Panc1 (cell line): ENCODE measurements at regions not wholly inside any gene's neighbourhood (a gene's known extent, or its start where the extent isn't known, plus 50 kb on each side); places are given as distances from the start of the nearest gene placed in this dataset.

ENCODE experiments used
- ATAC-seq: fragments of 200-7000 bp; cut with Tn5 transposase; 2 replicates; pipeline ENCODE4 v1.9.1; 2020; ENCODE audit warnings: mild to moderate bottlenecking, moderate library complexity
- BruUV-seq: library from RNA; stranded (reverse); fragments of 400-500 nt; replicated peaks from 2 replicates; lab custom pipeline; 2021; lab: Mats Ljungman, UMichigan
- CTCF ChIA-PET: fragments of 300-600 bp; sonication (Branson Sonifier 250); formaldehyde crosslinking; loops from one replicate; lab custom pipeline; 2022; ENCODE audit warnings: antibody characterized with exemption; lab: Charles Lee
- POLR2A ChIA-PET: fragments of 300-600 bp; sonication (Branson Sonifier 250); formaldehyde crosslinking; loops from one replicate; lab custom pipeline; 2022; ENCODE audit warnings: antibody characterized with exemption; lab: Charles Lee
- DNase-seq: peaks from one replicate; pipeline ENCODE4 v3.0.0-alpha.2; 2010; ENCODE audit warnings: low read depth, low spot score
- H3K27ac ChIP-seq: 2 replicates; pipeline ENCODE4 v1.5.1; 2011; ENCODE audit warnings: mild to moderate bottlenecking, low read length, inconsistent platforms
- H3K27me3 ChIP-seq: fragments of 200-500 bp; sonication (Bioruptor generic); 2 replicates; pipeline ENCODE4 v1.6.0; 2014; ENCODE audit warnings: low read length, inconsistent platforms; ENCODE audit not compliant: control insufficient read depth, insufficient read depth
- H3K36me3 ChIP-seq: fragments of 200-500 bp; sonication (Bioruptor generic); 2 replicates; pipeline ENCODE4 v1.5.1; 2014; ENCODE audit warnings: inconsistent platforms, mild to moderate bottlenecking, low read length, moderate library complexity; ENCODE audit not compliant: control insufficient read depth, insufficient read depth
- H3K4me1 ChIP-seq: 2 replicates; pipeline ENCODE4 v1.5.1; 2011; ENCODE audit warnings: inconsistent platforms, mild to moderate bottlenecking, low read length, moderate library complexity; ENCODE audit not compliant: control insufficient read depth, insufficient read depth
- H3K4me3 ChIP-seq, 2 experiments: 2 replicates each; pipeline ENCODE4 v1.5.1; 2011 to 2012; ENCODE audit warnings: low read depth in 2 of 2, low read length in 2 of 2, mild to moderate bottlenecking in 2 of 2, inconsistent platforms in 1 of 2, moderate library complexity in 1 of 2
- H3K9me3 ChIP-seq: fragments of 200-500 bp; sonication (Bioruptor generic); 2 replicates; pipeline ENCODE4 v1.5.1; 2014; ENCODE audit warnings: low read depth, mild to moderate bottlenecking, inconsistent platforms, low read length, moderate library complexity; ENCODE audit not compliant: control insufficient read depth, insufficient read depth
- POLR2AphosphoS5 ChIP-seq: IDR thresholded peaks from 2 replicates; pipeline ENCODE4 v1.6.1; 2012; ENCODE audit warnings: mild to moderate bottlenecking, low read depth, low read length, moderate library complexity
- SIN3A ChIP-seq: IDR thresholded peaks from 2 replicates; pipeline ENCODE4 v1.6.1; 2012; ENCODE audit warnings: low read depth, mild to moderate bottlenecking, low read length, moderate library complexity, borderline replicate concordance; ENCODE audit not compliant: insufficient read depth
- TCF7L2 ChIP-seq: IDR thresholded peaks from 2 replicates; pipeline ENCODE4 v1.6.1; 2011; ENCODE audit warnings: mild to moderate bottlenecking, low read depth, low read length, inconsistent platforms
- in situ Hi-C: cut with HindIII; loops from 2 replicates; pipeline ENCODE4 v1.10.0; 2016; ENCODE audit warnings: low sequenced_read_pairs, low pct_unique_long_range_greater_than_20kb
- intact Hi-C: fragments of 100-400 bp; cut with micrococcal nuclease; formaldehyde crosslinking; loops from one replicate; pipeline ENCODE4 v1.10.0; 2022; ENCODE audit not compliant: unreplicated experiment
- TF ChIP-seq, protein P1 (sequence below), 2 experiments: IDR thresholded peaks; 2 replicates each; pipeline ENCODE4 v1.6.1; 2011 to 2012; ENCODE audit warnings: low read depth in 2 of 2, control low read depth in 1 of 2, low read length in 1 of 2, mild to moderate bottlenecking in 1 of 2, moderate library complexity in 1 of 2; ENCODE audit not compliant: insufficient read depth in 1 of 2
- TF ChIP-seq, protein P2 (sequence below): fragments of 450-650 bp; IDR thresholded peaks from 2 replicates; pipeline ENCODE4 v1.5.1; 2017; ENCODE audit warnings: mild to moderate bottlenecking

DNA sequence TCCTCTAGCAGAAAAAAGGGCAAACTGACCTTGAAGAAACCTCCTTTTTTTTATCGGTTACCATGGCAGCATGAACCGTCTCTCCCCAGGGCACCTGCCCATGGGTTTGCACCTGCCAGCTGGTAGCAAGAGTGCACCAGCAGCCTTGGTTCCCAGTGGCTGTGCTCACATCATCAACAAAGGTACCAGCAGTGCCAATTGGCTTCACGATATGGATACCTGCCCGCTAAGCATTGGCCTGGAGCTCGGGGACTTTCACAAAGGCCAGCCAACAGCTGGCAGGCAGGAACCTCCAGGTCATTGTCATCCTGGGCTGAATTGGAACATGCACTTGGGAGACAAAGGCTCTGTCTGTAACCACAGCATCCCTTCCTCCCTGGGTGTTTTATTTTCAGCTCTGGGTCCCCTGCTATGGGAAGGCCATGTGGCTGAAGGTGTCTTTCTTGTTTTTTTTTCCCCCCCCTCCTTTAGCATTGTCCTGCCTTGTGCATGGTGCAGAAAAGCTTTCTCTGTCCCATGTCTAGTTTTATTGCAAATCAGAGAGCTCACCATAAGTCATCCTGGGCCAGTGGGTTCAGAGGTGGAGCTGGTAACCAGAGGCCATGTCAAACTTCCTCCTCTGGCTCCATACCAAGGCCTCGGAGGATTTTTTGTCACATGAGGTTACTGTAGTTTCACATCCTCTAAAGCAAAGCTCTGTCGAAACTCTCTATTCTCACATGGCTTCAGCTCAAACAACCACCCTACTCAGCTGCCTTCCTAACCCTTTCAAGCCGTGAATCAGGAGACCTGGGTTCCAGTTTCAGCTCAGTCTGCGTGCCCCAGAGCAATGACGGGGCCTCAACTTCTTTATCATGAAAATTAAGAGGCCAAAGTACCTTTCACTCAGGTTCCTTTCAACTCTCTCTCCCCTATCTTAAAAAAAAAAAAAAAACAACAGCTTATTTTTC, 145.5 kb upstream of the MAP3K1 start:
- intact Hi-C loops = no loop called here
- DNase-seq = no peak
- TF ChIP-seq SIN3A (no peak), POLR2AphosphoS5 (no peak), TCF7L2 (no peak)
- TF ChIP-seq, protein P1, sequence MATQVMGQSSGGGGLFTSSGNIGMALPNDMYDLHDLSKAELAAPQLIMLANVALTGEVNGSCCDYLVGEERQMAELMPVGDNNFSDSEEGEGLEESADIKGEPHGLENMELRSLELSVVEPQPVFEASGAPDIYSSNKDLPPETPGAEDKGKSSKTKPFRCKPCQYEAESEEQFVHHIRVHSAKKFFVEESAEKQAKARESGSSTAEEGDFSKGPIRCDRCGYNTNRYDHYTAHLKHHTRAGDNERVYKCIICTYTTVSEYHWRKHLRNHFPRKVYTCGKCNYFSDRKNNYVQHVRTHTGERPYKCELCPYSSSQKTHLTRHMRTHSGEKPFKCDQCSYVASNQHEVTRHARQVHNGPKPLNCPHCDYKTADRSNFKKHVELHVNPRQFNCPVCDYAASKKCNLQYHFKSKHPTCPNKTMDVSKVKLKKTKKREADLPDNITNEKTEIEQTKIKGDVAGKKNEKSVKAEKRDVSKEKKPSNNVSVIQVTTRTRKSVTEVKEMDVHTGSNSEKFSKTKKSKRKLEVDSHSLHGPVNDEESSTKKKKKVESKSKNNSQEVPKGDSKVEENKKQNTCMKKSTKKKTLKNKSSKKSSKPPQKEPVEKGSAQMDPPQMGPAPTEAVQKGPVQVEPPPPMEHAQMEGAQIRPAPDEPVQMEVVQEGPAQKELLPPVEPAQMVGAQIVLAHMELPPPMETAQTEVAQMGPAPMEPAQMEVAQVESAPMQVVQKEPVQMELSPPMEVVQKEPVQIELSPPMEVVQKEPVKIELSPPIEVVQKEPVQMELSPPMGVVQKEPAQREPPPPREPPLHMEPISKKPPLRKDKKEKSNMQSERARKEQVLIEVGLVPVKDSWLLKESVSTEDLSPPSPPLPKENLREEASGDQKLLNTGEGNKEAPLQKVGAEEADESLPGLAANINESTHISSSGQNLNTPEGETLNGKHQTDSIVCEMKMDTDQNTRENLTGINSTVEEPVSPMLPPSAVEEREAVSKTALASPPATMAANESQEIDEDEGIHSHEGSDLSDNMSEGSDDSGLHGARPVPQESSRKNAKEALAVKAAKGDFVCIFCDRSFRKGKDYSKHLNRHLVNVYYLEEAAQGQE (IDR thresholded peaks at IDR 0.05; ENCODE audit: insufficient read depth in 1 of 2, low read depth in 2 of 2, low read length in 1 of 2) = no peak
- TF ChIP-seq, protein P2, sequence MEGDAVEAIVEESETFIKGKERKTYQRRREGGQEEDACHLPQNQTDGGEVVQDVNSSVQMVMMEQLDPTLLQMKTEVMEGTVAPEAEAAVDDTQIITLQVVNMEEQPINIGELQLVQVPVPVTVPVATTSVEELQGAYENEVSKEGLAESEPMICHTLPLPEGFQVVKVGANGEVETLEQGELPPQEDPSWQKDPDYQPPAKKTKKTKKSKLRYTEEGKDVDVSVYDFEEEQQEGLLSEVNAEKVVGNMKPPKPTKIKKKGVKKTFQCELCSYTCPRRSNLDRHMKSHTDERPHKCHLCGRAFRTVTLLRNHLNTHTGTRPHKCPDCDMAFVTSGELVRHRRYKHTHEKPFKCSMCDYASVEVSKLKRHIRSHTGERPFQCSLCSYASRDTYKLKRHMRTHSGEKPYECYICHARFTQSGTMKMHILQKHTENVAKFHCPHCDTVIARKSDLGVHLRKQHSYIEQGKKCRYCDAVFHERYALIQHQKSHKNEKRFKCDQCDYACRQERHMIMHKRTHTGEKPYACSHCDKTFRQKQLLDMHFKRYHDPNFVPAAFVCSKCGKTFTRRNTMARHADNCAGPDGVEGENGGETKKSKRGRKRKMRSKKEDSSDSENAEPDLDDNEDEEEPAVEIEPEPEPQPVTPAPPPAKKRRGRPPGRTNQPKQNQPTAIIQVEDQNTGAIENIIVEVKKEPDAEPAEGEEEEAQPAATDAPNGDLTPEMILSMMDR = no peak

DNA sequence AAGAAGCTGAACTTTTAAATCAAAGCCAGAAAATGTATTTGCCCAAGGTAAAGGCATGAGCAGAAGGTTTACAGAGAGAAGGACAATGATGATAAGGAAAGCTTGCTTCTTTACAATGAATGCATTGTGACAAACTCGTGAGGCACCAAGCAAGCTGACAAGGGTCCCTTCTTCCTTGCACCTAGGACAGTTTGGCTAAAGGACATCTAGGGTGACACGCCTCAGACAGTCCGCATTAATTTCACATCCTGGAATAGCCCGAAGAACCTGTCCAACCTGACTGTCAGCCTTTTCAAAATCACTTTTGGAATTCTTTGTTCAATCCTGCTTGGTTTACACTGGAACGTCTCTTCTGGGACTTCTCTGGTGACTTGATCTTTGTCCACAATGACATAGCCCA, 146.4 kb upstream of the MAP3K1 start:
- no TSS peak for BruUV-seq
- Histone ChIP-seq H3K36me3 (no peaks in the 10 kb centered on the region), H3K9me3 (no peaks in the 10 kb centered on the region), H3K27ac (no peak overlapping the region), H3K4me3 (no peak overlapping the region), H3K4me1 (no peaks in the 10 kb centered on the region), H3K27me3 (peaks cover 2% of the 10 kb centered on the region; the same call in 1 of the 2 replicates)
- intact Hi-C loops (no loop called here), in situ Hi-C loops (no loop called here)
- ATAC-seq = no peak
- TF ChIP-seq, protein P1 (IDR thresholded peaks at IDR 0.05; ENCODE audit: insufficient read depth in 1 of 2, low read depth in 2 of 2, low read length in 1 of 2) = no peak
- TF ChIP-seq TCF7L2 = no peak
- TF ChIP-seq, protein P2 = no peak
- no peak for TF ChIP-seq POLR2AphosphoS5
- no peak for TF ChIP-seq SIN3A
- ChIA-PET POLR2A (no interaction called here), CTCF (no interaction called here)
- no peak for DNase-seq

More for the DNA sequence above, 145.5 kb upstream of the MAP3K1 start:
- Histone ChIP-seq H3K9me3 (no peaks in the 10 kb centered on the region), H3K4me1 (no peaks in the 10 kb centered on the region), H3K27me3 (no peaks in the 10 kb centered on the region; the same call in 1 of the 2 replicates), H3K4me3 (no peak overlapping the region), H3K36me3 (no peaks in the 10 kb centered on the region), H3K27ac (no peak overlapping the region)
- POLR2A ChIA-PET = no interaction called here
- in situ Hi-C loops = no loop called here
- CTCF ChIA-PET = no interaction called here
- no TSS peak for BruUV-seq
- ATAC-seq = no peak
